HepG2 (cell line): ENCODE measurements at regions not wholly inside any gene's neighbourhood (a gene's known extent, or its start where the extent isn't known, plus 50 kb on each side); places are given as distances from the start of the nearest gene placed in this dataset.

Source experiments
- IRF2 ChIP-seq: IDR thresholded peaks from 2 replicates; pipeline ENCODE4 v1.6.1; 2018; ENCODE audit warnings: missing genetic modification reagents, missing compliant biosample characterization
- SALL1 ChIP-seq: sonication (generic); formaldehyde crosslinking; IDR thresholded peaks from 2 replicates; pipeline ENCODE4 v1.8.0; 2022; ENCODE audit warnings: mild to moderate bottlenecking, missing genetic modification reagents
- SMAD1 ChIP-seq: sonication (generic); formaldehyde crosslinking; IDR thresholded peaks from 2 replicates; pipeline ENCODE4 v1.4.0; 2020; ENCODE audit warnings: missing genetic modification reagents, low read depth, mild to moderate bottlenecking, borderline replicate concordance
- SNAI1 ChIP-seq: sonication (generic); formaldehyde crosslinking; IDR thresholded peaks from 2 replicates; pipeline ENCODE4 v1.5.0; 2020; ENCODE audit warnings: mild to moderate bottlenecking, missing genetic modification reagents, borderline replicate concordance
- YY1 ChIP-seq: IDR thresholded peaks from 2 replicates; pipeline ENCODE4 v1.6.1; 2011; ENCODE audit warnings: low read length, low read depth, moderate library complexity, mild to moderate bottlenecking; ENCODE audit not compliant: insufficient read depth, insufficient replicate concordance
- ZBTB26 ChIP-seq: IDR thresholded peaks from 2 replicates; pipeline ENCODE4 v1.6.1; 2016; ENCODE audit warnings: missing compliant biosample characterization, missing genetic modification reagents, borderline replicate concordance
- ZBTB40 ChIP-seq, 2 experiments: fragments of 450-650 bp in 1 of 2; sonication (generic) in 1 of 2; formaldehyde crosslinking in 1 of 2; IDR thresholded peaks; 2 replicates each; pipeline versions ENCODE4 v1.6.1 to v1.8.0; 2016 to 2022; ENCODE audit warnings: antibody characterized with exemption in 1 of 2, mild to moderate bottlenecking in 1 of 2, missing genetic modification reagents in 1 of 2
- ZGPAT ChIP-seq: IDR thresholded peaks from 2 replicates; pipeline ENCODE4 v1.6.1; 2016; ENCODE audit warnings: mild to moderate bottlenecking
- ZNF225 ChIP-seq: sonication (generic); formaldehyde crosslinking; IDR thresholded peaks from 2 replicates; pipeline ENCODE4 v1.4.0; 2020; ENCODE audit warnings: mild to moderate bottlenecking, missing genetic modification reagents
- ZNF230 ChIP-seq: sonication (generic); formaldehyde crosslinking; IDR thresholded peaks from 2 replicates; pipeline ENCODE4 v1.4.0; 2020; ENCODE audit warnings: mild to moderate bottlenecking, missing genetic modification reagents
- ZNF350 ChIP-seq: sonication (generic); formaldehyde crosslinking; IDR thresholded peaks from 2 replicates; pipeline ENCODE4 v1.4.0; 2020; ENCODE audit warnings: mild to moderate bottlenecking, low read depth, missing genetic modification reagents, borderline replicate concordance
- ZNF552 ChIP-seq: sonication (generic); formaldehyde crosslinking; IDR thresholded peaks from 2 replicates; pipeline ENCODE4 v1.9.0; 2022; ENCODE audit warnings: missing genetic modification reagents, mild to moderate bottlenecking, borderline replicate concordance
- ZNF770 ChIP-seq: sonication (generic); formaldehyde crosslinking; IDR thresholded peaks from 2 replicates; pipeline ENCODE4 v1.5.0; 2020; ENCODE audit warnings: mild to moderate bottlenecking, missing genetic modification reagents

- peak; percentile 57; the same call in 1 of the 2 replicates for TF ChIP-seq ZNF350 (CRISPR knock-in tag)
- TF ChIP-seq ZNF230: peak; percentile 40; the same call in 1 of the 2 replicates
- TF ChIP-seq YY1: peak; percentile 21
- TF ChIP-seq ZGPAT (CRISPR knock-in tag): peak; percentile 50; the same call in 1 of the 2 replicates
- no peak for TF ChIP-seq ZBTB40 (IDR thresholded peaks at IDR 0.05)
- TF ChIP-seq ZBTB40 (CRISPR knock-in tag; IDR thresholded peaks at IDR 0.05): 0 out of 2 replicates have a peak, but pooled peaks have one; percentile 58
- TF ChIP-seq SMAD1 (CRISPR knock-in tag): peak; percentile 54; the same call in 1 of the 2 replicates
- TF ChIP-seq ZNF225 (CRISPR knock-in tag): no peak
- 0 out of 2 replicates have a peak, but pooled peaks have one; percentile 3 for TF ChIP-seq ZNF552 (CRISPR knock-in tag)
- peak; percentile 22; the same call in 1 of the 2 replicates for TF ChIP-seq IRF2 (CRISPR knock-in tag)
- no peak for TF ChIP-seq ZBTB26 (CRISPR knock-in tag)
- TF ChIP-seq ZNF770 (CRISPR knock-in tag): peak; percentile 76
- 0 out of 2 replicates have a peak, but pooled peaks have one; percentile 28 for TF ChIP-seq SNAI1
- TF ChIP-seq SALL1 (CRISPR knock-in tag): peak; percentile 72
Observed at GRCh38 chr2:42942214-42942989, 150.0 kb upstream of the HAAO start (continued).
